Transverse colon (tissue), 4 donors: ENCODE measurements at regions not wholly inside any gene's neighbourhood (a gene's known extent, or its start where the extent isn't known, plus 50 kb on each side); places are given as distances from the start of the nearest gene placed in this dataset.

ENCODE experiments used
- CTCF ChIP-seq, 5 experiments: fragments of 200-600 bp in 3 of 5; fragments of 450-650 bp in 2 of 5; sonication (generic) in 3 of 5; IDR thresholded peaks; 1 replicate in 2 of 5; 2 replicates in 3 of 5; pipeline ENCODE4 v1.5.1; 2016 to 2017; ENCODE audit warnings: antibody characterized with exemption in 5 of 5, inconsistent platforms in 3 of 5, mild to moderate bottlenecking in 2 of 5, moderate library complexity in 1 of 5
- EP300 ChIP-seq: sonication (generic); formaldehyde crosslinking; IDR thresholded peaks from one replicate; pipeline ENCODE4 v1.6.1; 2017; ENCODE audit warnings: antibody characterized with exemption, low read depth
- POLR2A ChIP-seq: fragments of 450-650 bp; IDR thresholded peaks from one replicate; pipeline ENCODE4 v1.6.1; 2016; ENCODE audit warnings: antibody characterized with exemption, mild to moderate bottlenecking, moderate library complexity
- POLR2AphosphoS5 ChIP-seq, 3 donors: sonication (generic); formaldehyde crosslinking; IDR thresholded peaks; one replicate each; pipeline ENCODE4 v1.6.1; 2016; ENCODE audit warnings: antibody characterized with exemption in 3 of 3

- TF ChIP-seq CTCF (IDR thresholded peaks at IDR 0.05) (no peak), POLR2A (no peak), POLR2AphosphoS5 (IDR thresholded peaks at IDR 0.05) (no peak), EP300 (no peak)
Observed at GRCh38 chr2:122596598-122596997, 841.1 kb downstream of the TSN start.
